HUES6 (cell line): ENCODE measurements at regions not wholly inside any gene's neighbourhood (a gene's known extent, or its start where the extent isn't known, plus 50 kb on each side); places are given as distances from the start of the nearest gene placed in this dataset.
"Not testable (repeated sequence)": the region's sequence is repeated elsewhere in the genome, so short reads cannot be mapped to it uniquely, and the experiment has no call there.

Source experiments
- H3K27ac ChIP-seq: 2 replicates; pipeline ENCODE4 v1.7.0; 2013; ENCODE audit warnings: low read depth, mild to moderate bottlenecking, low read length, inconsistent platforms
- H3K27me3 ChIP-seq: 2 replicates; pipeline ENCODE4 v1.6.1; 2013; ENCODE audit warnings: low read length; ENCODE audit not compliant: control insufficient read depth, insufficient read depth
- H3K36me3 ChIP-seq: 2 replicates; pipeline ENCODE4 v1.6.1; 2013; ENCODE audit warnings: low read length; ENCODE audit not compliant: control insufficient read depth, insufficient read depth
- H3K4me1 ChIP-seq: 2 replicates; pipeline ENCODE4 v1.6.1; 2013; ENCODE audit warnings: low read length; ENCODE audit not compliant: control insufficient read depth, insufficient read depth
- H3K4me3 ChIP-seq: 2 replicates; pipeline ENCODE4 v1.5.1; 2013; ENCODE audit warnings: low read depth, low read length
- H3K9ac ChIP-seq: one replicate; pipeline ENCODE4 v1.6.1; 2013; ENCODE audit warnings: mild to moderate bottlenecking, low read length
- H3K9me3 ChIP-seq: 2 replicates; pipeline ENCODE4 v1.6.1; 2013; ENCODE audit warnings: low read depth, low read length; ENCODE audit not compliant: control insufficient read depth, insufficient read depth

DNA sequence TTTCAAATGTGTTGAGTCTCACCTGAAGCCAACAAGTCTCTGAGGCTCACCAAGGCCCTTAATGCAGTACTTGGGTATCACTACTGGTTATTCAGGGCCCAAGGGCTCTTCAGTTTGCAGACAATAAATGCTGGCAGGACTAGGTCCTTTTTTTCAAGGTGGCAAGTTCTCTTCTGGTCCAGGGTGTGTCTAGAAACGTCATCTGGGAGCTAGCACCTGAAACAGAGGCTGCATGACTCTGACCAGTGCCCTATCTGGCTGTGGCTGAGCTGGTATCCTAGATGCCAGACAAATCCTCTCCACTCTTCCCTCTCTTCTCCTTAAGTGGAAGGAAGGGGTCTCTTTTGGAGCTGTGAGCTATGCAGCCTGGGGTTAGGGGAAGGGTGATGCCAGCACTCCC, 276.8 kb downstream of the PYDC2 start:
- no peak overlapping the region for H3K27ac ChIP-seq
- no peak overlapping the region for H3K4me3 ChIP-seq
- H3K4me1 ChIP-seq, result no peaks in the 10 kb centered on the region
- no peaks in the 10 kb centered on the region for H3K27me3 ChIP-seq
- no peaks in the 10 kb centered on the region for H3K36me3 ChIP-seq
- no peak overlapping the region for H3K9ac ChIP-seq
- H3K9me3 ChIP-seq, result peaks cover 31% of the 10 kb centered on the region

DNA sequence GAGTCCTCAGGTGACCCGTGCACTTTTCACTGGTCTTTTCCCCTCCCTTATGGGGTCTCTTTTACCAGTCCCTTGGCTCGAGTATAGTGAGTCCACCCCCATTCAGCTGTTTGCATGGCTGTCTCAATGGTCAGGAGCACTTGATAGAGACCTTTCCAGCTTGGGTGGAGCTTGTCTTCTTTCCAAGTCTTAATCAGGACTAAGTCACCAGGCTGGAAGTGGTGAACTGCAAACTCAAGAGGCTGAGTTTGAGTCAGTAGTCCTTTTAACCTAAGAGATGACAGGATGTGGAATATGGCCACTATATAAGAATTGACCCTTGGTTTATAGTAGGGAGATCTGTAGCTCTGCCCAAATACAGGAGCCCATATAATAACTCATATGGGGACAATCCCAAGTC, 279.7 kb downstream of the PYDC2 start:
- Histone ChIP-seq H3K9ac (no peak overlapping the region), H3K36me3 (no peaks in the 10 kb centered on the region; the same call in 1 of the 2 replicates), H3K4me1 (no peaks in the 10 kb centered on the region; the same call in 1 of the 2 replicates), H3K9me3 (peaks cover 36% of the 10 kb centered on the region), H3K27me3 (no peaks in the 10 kb centered on the region), H3K4me3 (no peak overlapping the region), H3K27ac (no peak overlapping the region)

DNA sequence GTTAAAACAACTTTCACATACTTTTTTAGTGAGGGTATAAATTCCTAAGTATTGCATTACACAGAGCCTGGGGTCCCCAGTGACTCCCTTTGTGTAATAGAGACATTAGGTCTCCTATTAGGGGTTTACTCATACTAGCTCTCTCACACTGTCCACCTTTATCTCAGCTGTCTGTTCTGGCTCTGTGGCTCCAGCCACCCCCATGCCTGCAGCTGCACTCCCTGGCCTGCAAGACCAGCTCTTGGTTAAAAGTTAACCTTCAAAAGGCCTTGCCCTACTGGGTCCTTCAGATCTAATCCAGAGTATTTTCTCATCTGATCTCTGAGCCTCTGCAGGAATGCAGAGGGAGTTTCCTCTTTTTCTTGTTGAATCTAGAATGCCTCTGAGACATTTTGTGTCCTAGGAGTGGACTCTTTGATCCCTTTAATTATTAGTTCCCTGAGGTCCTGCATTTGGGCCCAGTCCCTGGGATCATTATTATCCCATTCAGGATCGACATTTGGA, 280.9 kb downstream of the PYDC2 start:
- not testable (repeated sequence) for H3K27ac ChIP-seq, H3K27me3 ChIP-seq, H3K4me1 ChIP-seq, H3K9ac ChIP-seq, H3K4me3 ChIP-seq, H3K36me3 ChIP-seq
- peaks cover 30% of the 10 kb centered on the region for H3K9me3 ChIP-seq

DNA sequence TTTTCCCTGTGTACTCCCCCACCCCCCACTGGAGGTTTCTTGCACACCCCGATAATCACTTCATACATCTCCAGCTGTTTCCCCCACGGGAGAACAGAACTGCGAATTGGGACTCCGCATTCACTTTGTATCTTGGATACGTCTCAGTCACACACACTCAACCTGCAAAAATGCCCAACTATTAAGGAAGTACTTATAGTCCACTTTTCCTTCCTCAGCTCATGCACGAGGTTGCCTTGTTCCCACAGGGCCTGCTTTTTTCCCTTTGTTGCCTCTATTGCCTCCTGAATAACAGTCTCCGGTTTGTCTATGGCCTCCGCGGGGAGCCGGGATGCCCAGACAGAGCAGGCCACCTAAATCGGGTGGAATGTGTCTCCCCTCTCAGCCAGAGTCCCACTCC, 282.3 kb downstream of the PYDC2 start:
- Histone ChIP-seq H3K9ac (no peak overlapping the region), H3K4me1 (no peaks in the 10 kb centered on the region; the same call in 1 of the 2 replicates), H3K27me3 (no peaks in the 10 kb centered on the region), H3K27ac (no peak overlapping the region), H3K36me3 (no peaks in the 10 kb centered on the region; the same call in 1 of the 2 replicates), H3K4me3 (no peak overlapping the region), H3K9me3 (peaks cover 28% of the 10 kb centered on the region)

DNA sequence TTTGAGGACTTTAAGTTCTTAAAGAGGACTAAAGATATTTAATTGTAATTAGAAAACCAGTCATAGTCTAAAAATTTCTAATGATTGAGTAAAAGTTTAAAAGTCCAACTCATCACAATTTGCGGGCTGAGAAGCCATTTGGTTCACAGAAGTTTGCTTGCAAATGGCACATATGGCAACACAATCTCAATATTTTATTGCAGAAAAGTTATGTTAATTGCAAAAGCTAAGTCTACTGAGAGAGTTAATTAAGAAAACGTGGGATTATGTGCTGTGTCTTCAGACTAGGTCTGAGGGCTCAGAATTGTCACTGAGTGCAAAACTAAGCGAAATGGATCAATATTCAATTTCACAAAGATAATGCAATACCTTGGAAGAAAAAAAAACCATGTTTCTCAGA, 289.7 kb downstream of the PYDC2 start:
- H3K9me3 ChIP-seq, result no peaks in the 10 kb centered on the region
- H3K4me1 ChIP-seq, result no peaks in the 10 kb centered on the region
- no peaks in the 10 kb centered on the region; the same call in 1 of the 2 replicates for H3K36me3 ChIP-seq
- H3K27ac ChIP-seq, result no peak overlapping the region
- no peak overlapping the region for H3K9ac ChIP-seq
- no peaks in the 10 kb centered on the region for H3K27me3 ChIP-seq
- no peak overlapping the region for H3K4me3 ChIP-seq

DNA sequence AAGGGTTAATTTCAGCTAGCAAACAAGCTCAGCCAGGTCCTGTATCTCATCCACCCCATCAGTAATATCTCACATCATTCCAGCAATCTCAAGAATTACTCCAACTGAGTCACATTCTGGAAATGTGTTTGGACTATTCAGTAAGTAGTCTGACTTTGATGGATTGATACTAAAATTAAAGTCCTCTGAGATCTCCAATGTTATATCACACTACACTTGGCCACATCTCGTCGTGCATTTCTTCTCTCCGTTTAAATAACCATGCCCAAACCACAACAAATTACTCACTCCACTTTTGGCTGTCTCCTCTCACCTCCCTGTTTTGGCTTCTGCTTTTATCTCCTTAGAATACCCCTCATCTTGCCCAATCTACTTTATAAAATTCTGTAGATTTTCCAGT, 292.2 kb downstream of the PYDC2 start:
- no peaks in the 10 kb centered on the region; the same call in 1 of the 2 replicates for H3K36me3 ChIP-seq
- no peak overlapping the region for H3K4me3 ChIP-seq
- H3K9ac ChIP-seq, result no peak overlapping the region
- no peaks in the 10 kb centered on the region for H3K27me3 ChIP-seq
- no peak overlapping the region for H3K27ac ChIP-seq
- no peaks in the 10 kb centered on the region for H3K4me1 ChIP-seq
- H3K9me3 ChIP-seq, result no peaks in the 10 kb centered on the region

DNA sequence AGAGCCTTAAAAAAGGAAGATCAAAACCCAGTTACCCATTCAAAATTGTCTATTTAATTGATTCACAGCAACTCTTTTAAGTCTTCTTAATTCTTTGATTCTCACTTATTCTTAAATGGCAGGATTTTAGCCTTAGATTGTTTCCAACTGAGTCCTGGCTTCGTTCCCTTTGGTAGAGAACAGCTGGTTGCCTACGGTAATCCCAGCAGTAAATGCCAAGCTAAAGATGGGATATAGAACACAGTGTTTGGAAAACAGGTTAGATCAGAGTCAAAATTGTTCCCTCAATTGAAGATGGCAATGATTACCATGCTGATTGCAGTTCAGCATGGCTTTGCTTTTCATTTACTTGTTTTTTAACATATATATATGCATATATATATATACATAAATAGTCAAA, 300.9 kb downstream of the PYDC2 start:
- Histone ChIP-seq H3K27me3 (no peaks in the 10 kb centered on the region), H3K27ac (peak overlapping the region; percentile 77; the same call in 1 of the 2 replicates), H3K4me3 (no peak overlapping the region), H3K9ac (no peak overlapping the region), H3K9me3 (peaks cover 4% of the 10 kb centered on the region; the same call in 1 of the 2 replicates), H3K4me1 (peaks cover 12% of the 10 kb centered on the region), H3K36me3 (no peaks in the 10 kb centered on the region)

DNA sequence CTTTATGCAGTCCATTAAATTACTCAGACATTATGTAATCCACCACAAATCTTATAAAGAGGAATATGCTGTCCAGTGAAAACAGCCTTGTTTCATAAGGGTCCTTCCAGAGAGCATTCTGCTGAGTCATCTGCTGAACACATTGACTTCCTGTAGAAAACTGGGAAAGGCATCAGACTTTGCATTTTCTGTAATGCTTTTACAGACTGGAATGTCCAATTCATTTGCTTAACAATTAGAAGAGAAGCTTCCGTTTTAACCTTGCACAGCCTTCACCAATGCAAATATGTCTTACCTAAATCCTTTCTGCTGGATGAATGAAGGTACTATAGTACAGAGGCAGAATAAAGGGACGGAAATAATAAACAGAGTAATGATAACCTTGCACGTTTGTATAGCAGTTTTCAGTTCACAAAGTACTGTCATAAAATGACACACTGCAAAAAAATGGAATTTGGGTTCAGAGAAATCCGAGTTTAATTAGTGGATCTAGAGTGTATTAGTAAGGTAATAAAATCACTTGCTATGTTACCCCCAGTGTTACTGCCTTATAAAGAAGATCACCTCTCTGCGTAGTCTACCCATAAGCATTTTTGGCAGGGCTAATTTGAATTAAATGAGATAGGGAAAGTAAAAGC, 301.5 kb downstream of the PYDC2 start:
- Histone ChIP-seq H3K27me3 (no peaks in the 10 kb centered on the region), H3K27ac (peak overlapping the region; percentile 77), H3K9me3 (peaks cover 4% of the 10 kb centered on the region; the same call in 1 of the 2 replicates), H3K9ac (no peak overlapping the region), H3K4me1 (peaks cover 12% of the 10 kb centered on the region), H3K4me3 (peak overlapping the region; percentile 11; the same call in 1 of the 2 replicates), H3K36me3 (no peaks in the 10 kb centered on the region)

DNA sequence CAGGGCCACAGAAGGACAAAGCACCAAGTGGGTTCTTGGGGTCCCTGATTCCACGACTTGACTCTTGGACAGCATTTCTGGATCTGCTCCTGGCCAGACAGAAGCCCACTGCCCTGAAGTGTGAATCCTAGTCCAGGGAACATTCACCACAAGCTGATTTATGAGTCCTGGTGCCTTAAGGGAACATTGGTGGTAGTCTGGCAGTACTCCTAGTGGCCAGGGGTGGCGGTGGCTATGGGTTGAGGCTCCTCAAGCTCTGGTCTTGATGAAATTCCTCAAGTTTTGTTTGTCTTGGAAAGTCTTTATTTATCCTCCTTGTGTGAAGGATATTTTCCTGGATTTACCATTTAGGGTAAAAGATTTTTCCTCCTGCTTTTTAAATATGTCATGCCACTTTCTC, 307.5 kb downstream of the PYDC2 start:
- H3K9ac ChIP-seq, result no peak overlapping the region
- H3K27ac ChIP-seq, result no peak overlapping the region
- no peaks in the 10 kb centered on the region for H3K27me3 ChIP-seq
- H3K9me3 ChIP-seq, result peaks cover 11% of the 10 kb centered on the region; the same call in 1 of the 2 replicates
- H3K36me3 ChIP-seq, result peaks cover 5% of the 10 kb centered on the region; the same call in 1 of the 2 replicates
- H3K4me3 ChIP-seq, result no peak overlapping the region
- no peaks in the 10 kb centered on the region for H3K4me1 ChIP-seq

DNA sequence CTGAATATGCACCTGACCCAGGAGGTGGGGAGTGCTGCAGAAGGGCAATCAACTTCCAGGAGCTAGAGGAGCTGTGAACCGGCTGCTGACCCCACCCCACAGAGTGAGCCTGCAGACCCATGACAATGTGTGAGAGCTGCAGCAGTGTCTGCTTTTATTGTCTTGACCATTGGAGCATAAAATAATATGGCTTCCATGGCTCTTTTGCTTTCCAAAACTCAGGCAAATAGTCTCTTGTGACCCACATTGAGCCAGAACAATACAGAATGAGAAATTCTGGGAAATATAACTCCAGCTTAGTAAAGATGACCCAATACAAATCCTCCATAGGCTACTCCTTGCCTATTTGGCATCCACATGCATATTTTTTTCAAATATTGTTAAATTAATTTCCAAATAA, 309.6 kb downstream of the PYDC2 start:
- H3K9ac ChIP-seq, result no peak overlapping the region
- H3K36me3 ChIP-seq, result peaks cover 5% of the 10 kb centered on the region; the same call in 1 of the 2 replicates
- peaks cover 4% of the 10 kb centered on the region; the same call in 1 of the 2 replicates for H3K4me1 ChIP-seq
- H3K27me3 ChIP-seq, result no peaks in the 10 kb centered on the region
- H3K9me3 ChIP-seq, result peaks cover 11% of the 10 kb centered on the region; the same call in 1 of the 2 replicates
- H3K27ac ChIP-seq, result no peak overlapping the region
- H3K4me3 ChIP-seq, result no peak overlapping the region

DNA sequence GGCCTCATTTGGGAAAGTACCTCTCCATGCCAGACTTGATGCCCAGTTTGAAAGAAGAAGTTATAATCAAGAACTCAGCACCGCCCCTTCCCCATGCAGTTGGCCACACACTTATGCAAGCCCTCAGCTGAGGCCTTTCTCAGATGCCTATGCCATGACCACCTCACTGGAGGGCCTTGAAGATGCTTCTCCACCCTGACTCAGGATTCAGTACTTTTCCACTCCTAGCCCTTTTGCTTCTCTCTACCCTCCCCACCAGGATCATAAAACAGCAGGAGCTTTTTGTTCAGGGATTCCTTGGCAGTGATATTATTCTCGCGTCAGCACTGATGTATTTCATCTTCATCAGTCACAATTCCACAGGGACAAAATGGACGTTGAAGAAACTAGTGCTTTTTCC, 313.5 kb downstream of the PYDC2 start:
- Histone ChIP-seq H3K27ac (peak overlapping the region; percentile 64; the same call in 1 of the 2 replicates), H3K4me1 (peaks cover 4% of the 10 kb centered on the region; the same call in 1 of the 2 replicates), H3K36me3 (peaks cover 9% of the 10 kb centered on the region; the same call in 1 of the 2 replicates), H3K9ac (no peak overlapping the region), H3K9me3 (peaks cover 28% of the 10 kb centered on the region), H3K27me3 (no peaks in the 10 kb centered on the region), H3K4me3 (no peak overlapping the region; the same call in 1 of the 2 replicates)
